Activated CD4-positive, alpha-beta T cell treated with anti-CD3 and anti-CD28 coated beads for 24 hours (primary cell): ENCODE measurements at regions not wholly inside any gene's neighbourhood (a gene's known extent, or its start where the extent isn't known, plus 50 kb on each side); places are given as distances from the start of the nearest gene placed in this dataset.

Source experiments
- DNase-seq, 2 donors: peaks; one replicate each; pipeline ENCODE4 v3.0.0-alpha.2; 2020; ENCODE audit warnings: low read depth in 2 of 2

DNA sequence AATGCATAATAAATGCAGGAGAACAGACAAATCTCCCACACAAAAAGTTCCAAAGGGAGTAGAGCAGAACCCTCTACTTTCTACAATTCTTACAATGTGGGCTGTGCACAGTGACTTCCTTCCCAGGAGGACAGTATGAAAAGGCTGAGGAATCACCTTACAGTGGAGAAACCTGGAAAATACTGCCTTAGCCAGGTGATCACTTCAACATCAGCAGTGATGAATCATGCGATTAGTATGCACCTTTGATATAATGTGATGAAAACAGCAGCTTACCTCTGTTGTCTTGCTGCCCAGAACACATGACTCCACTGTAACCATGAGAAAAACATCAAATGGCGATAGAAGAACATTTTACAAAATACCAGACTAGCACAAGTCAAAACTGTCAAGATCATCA lies 329.7 kb upstream of the POM121L12 start:
- no peak for DNase-seq

- no peak for DNase-seq
Observed at GRCh38 chr7:52700349-52700748, 335.1 kb upstream of the POM121L12 start.

DNA sequence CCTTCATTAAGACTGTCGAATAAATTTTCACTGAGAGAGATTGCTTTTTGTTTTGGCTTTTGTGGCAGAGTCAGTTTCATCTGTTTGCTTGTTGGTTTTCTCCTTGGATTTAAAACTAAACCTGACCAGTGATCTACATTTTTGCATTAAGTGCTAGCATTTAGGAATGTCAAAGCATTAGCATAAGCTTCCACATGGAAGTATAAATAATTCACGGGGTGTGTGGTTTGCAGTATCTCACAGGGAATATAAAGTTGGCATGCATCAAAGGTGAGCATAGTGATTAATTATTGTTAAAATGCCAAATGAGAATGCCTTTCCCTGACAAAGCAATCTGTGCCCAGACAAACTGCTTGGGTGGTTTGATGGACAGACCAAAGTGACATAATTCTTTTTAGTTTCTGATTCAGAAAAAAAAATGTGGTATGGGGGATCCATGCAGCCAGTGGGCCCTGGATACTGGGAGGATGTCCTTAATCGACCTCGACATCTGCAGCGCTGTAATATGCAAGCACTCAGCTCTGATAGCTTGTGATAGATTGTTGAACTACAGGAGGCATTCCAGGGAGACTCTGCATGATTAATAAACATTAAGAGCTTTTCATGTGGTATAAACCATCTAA lies 339.3 kb upstream of the POM121L12 start:
- no peak for DNase-seq

DNA sequence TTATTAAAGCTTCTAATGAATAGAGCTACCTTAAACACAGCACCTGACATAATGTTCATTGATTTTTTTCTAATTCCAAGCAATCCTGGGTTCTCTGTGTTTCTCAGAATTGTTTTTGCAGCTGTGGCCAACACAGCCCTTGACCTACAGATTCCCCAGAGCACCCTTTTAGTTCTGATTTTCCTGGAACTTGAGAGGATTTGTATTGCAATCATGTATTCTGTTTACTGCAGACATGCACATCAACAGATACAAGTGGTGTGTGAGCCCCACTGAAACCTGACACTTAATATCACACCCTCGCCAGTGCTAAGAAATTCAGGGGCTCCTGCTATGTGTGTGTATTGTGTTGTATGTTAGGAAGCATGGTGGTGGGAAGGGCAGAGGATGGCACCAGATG lies 344.2 kb upstream of the POM121L12 start:
- no peak for DNase-seq

DNA sequence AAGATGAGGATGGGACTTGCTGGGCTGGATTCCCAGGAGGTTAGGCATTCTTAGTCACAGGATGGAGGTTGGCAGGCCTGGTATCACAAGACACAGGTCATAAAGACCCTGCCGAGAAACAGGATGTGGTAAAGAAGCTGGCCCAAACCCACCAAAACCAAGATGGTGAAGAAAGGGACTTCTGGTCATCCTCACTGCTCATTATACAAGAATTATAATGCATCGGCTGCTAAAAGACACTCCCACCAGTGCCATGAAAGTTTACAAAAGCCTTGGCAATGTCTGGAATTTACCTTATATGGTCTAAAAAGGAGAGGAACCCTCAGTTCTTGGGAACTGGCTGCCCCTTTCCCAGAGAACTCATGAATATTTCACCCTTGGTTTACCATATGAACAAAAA lies 345.5 kb upstream of the POM121L12 start:
- DNase-seq: no peak

DNA sequence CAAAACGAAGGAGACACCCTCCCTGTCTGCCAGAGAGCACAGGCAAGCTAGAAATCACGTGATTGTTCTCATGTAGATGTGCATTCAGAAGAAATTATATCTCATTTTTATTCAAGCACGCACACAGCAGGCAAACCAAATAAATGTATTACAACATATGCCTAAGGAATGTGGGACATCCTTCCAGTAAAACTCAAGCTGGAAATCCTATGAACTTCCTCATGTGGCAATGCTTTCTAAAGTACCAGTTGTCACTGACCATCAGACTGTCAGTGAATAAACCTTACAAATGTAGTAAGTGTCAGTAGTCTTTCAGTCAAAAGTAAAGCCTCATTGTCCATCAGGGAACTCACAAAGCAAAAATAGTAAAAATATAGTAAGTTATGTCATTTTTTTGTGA lies 350.1 kb upstream of the POM121L12 start:
- no peak for DNase-seq

GRCh38 chr7:52684388-52684787 lies 351.0 kb upstream of the POM121L12 start:
- no peak for DNase-seq

GRCh38 chr7:52682993-52683392 lies 352.4 kb upstream of the POM121L12 start:
- no peak for DNase-seq

GRCh38 chr7:52670608-52671225 lies 364.7 kb upstream of the POM121L12 start:
- DNase-seq: no peak

DNA sequence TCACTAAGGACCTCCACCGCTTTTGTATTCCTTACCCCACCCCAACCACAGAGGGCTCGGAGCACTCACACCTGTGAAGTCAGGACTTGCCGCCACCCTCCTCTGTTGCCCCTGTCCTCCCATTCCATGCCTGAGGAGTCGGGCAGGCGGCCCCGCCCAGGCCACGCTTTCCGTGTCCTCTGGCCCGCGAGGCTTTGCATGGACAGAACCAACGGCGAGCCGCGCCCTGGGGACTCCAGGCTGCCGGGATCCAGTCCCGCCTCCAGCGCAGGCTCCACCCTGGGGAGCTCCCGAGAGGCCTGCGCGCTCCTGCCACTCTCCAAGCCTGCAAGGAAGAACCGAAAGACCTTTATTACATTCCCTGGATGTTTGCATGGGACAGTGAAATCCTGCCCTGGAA lies 366.4 kb upstream of the POM121L12 start:
- no peak for DNase-seq

GRCh38 chr7:52668435-52668834 lies 367.0 kb upstream of the POM121L12 start:
- DNase-seq: no peak

DNA sequence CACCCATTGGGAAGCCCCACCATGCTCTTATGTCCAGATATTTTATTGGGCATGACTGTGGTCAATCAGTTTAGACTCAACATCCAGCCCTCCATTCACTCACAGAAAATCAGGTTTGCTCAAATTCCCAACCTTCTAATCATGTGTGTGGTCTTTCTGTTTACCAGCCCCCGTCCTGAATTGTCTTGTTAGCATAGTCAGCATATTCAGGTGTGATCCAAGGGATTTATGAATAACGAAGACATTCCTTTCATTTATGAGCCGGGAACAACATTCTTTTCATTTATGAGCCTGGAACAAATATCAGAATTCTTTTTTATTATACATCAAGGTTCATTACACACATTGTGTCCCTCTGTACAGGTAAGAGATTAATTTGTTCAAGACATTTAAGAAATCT lies 376.3 kb upstream of the POM121L12 start:
- DNase-seq: no peak

DNA sequence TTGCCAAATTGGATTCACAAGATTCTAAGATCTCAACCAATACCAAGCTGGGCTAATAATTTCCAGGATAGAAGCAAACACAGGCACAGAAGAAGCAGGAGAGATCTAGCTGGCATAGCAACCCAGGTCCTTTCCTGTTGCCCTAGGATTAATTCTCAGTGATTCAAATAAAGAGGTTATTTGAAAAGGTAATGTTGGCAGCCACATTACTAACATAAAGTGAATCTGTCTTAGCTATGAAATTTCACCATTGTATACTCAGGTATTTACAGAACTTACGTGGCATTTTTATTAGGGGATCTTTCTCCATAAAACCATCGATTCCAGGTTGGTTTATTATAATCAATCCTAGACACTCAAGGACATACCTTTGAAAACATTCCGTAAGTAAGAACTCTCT lies 379.3 kb upstream of the POM121L12 start:
- DNase-seq: no peak

DNA sequence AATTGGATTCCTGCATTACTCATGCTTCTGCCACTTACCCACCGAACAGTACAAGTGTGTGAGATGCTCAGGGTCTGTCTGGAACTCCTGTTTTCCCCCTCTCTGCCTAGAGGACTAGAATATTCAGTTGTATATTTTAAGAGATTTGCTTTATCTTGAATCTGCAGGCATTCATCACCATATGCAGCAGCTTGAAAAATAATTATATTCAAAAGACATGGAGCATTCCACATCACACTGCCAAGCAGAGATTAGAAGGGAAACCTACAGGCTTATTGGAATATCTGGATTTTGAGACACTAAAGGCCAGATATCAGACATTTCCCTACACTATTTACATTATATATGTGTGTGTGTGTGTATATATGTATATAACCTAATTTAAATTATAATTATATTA lies 382.8 kb upstream of the POM121L12 start:
- no peak for DNase-seq

- DNase-seq: no peak
Observed at GRCh38 chr7:52648872-52649271, 386.6 kb upstream of the POM121L12 start.

DNA sequence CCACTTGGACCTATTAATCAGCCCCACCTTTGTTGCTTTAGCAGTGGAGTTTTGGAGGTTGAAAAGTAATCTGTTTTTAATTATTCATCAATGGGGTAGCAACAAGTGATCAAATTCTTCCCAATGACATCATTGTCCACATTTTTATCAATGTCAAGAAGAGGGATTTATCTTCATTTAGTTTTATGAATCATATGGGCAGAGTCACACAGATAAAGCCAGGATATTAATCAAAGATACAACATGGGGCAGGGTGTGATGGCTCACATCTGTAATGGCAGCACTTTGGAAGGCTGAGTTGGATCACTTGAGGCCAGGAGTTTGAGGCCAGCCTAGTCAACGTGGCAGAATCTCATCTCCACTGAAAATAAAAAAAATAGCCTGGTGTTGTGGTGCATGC lies 388.4 kb upstream of the POM121L12 start:
- no peak for DNase-seq

DNA sequence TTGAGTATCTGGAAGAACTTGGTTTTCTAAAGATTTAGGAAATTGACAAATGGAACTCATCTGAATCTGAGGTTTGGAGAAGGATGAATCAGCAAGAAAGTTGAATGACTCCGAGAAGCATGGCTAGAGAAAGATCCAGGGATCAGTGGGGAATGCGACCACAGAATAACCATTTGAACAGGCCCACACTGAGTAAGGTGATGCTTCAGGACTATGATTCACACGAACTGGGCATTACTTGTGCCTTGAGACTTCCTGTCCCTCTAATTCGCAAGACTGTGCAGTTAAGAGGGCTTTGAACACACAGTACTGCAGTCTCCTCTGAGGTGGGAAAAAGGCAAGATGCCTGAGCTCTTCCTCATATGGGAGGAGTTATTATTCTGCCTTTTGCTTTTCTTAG lies 395.5 kb upstream of the POM121L12 start:
- no peak for DNase-seq

DNA sequence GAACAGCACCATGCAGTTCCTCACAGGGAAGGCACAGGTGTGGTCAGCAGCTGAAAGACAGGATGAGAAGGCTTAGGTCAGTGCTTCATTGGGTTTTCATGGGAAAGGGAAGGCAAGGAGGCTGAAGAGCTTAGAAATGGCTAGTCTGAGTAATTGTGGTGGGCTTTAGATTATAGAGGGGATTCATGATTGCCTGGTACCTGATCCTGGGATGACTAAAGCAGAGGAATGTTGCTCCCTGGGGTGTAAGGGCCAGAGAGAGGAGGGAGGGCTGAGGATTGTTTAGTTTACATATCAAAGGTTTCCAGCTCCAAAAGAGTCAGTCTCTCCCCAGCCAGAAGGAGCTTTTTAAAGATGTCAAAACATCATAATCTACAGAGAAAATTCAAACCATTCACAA lies 396.3 kb upstream of the POM121L12 start:
- DNase-seq: no peak

DNA sequence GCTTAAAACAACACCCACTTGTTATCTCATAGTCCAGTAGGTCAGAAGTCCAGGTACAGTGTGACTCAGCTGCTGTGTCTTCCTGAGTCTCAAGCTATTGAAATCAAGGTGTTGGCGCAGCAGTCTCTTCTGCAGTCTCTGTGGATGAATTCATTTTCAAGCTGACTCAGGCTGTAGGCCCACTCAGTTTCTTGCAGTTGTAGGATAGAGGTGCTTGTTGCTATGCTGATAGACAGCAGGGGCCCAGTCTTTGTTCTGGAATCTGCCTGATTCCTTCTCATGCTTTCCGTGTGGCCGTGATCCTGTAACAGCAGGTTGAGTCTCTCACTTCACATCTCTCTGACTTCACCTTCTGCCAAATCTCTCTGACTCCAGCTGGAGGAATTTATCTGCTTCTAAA lies 400.4 kb upstream of the POM121L12 start:
- DNase-seq: no peak

DNA sequence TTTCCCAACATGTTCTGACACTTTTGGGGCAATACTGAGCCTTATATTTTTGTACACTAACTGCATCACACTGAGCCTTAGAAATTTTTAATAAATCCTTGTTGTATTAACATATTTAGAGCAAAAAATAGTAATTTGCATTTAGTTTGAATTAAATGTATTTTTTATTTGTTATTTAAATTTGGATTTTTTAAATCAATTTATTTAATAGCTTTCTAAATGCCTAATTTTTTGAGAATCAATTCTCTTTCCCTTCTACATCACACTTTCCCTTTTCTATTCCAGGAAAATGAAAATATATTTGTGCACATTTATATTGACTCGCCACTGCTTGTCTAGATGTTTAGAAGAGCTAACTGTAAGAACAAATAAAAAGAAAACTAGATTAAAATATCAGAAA lies 414.6 kb upstream of the POM121L12 start:
- DNase-seq: no peak

DNA sequence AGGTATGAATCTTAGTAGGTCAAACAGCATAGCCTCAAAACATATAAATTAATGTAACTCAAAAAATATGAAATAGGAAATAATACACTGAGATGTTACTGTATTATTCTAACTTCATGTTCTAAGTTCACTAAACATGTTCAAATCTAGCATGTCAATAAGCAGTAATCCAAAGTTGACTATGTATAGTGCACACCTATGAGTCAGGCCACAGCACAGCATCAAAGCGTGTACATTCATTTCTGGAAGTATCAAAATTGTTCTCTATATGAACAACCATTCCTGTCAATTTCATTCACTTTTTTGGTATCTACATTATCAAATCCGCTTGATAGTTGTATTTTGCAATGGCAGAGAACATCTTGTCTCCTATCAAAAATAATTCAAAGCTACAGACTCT lies 418.9 kb upstream of the POM121L12 start:
- DNase-seq: no peak

DNA sequence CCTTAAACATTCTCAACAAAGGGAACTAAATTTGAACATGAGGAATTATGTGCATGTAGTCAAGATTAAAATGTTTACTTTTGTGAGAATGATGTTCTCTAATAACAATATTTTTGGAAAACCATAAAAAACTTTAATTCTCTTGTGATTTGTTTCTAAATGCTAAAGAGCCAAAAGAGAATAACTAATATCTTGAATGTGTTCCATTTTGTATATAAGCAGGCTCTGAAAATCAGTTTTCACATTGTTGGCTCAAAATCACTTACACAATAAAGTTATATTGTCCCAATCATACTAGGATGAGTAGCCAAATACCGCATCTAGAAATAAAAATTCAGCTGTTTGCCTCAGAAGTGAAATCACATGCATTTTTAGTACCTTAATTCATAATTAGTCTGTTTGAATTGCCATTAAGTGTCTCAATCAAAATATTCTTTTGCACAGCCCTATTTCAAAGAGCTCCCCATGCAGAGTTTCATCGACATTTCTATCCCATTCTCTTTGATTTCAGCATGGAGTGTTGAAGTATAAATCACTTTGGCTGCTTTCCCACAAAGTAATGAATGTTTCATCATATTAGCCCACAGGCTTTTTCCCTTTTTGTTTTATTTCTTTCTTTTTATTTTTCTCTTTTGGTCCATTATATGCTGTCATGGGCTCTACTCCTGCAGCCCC lies 420.3 kb upstream of the POM121L12 start:
- DNase-seq: no peak

DNA sequence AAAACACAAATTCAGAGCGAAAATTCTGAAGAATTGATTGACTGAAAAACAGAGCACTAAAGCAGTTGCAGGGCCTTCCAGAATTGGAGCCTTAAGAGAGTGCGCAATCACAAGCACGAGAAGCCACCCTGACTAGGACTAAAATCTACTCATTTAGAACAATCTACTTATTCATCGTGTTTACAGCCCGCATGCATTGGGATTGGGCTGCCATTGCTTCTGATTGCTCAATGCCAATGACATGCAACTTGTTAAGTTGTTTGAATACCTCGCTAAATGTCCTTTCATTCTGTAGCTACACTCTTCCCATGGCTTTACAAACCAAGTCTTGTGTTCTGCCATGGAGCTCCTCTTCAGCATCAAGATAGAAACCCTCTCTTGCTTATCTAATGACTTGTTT lies 425.9 kb upstream of the POM121L12 start:
- no peak for DNase-seq

DNA sequence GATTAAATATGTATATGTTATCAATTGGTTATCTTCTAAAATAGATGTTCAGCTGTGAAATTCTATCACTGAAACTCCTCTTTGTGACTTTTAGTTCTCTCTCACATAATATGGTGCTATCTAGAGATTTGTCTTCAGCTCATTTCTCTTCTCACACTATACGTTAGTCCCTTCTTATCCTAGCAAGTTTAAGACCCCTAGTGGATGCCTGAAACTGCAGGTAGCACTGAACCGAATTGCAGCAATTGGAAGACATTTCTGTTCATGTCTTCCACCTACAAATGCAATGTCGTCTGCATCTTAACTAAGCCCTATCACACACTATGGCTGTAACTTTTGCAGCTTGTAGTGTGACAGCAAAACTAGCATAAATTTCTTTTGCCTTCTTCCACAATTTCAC lies 442.7 kb upstream of the POM121L12 start:
- DNase-seq: no peak
